HG03558 (cell line): ENCODE measurements at regions not wholly inside any gene's neighbourhood (a gene's known extent, or its start where the extent isn't known, plus 50 kb on each side); places are given as distances from the start of the nearest gene placed in this dataset.
A peak's percentile ranks its signal among the peaks of the same experiment; 100 is the strongest.

ENCODE experiments used
- ATAC-seq: cut with Tn5 transposase; IDR thresholded peaks from one replicate; pipeline ENCODE4 v1.9.1; 2021; ENCODE audit warnings: moderate number of reproducible peaks; ENCODE audit not compliant: unreplicated experiment; ENCODE audit errors: extremely low read depth

GRCh38 chrX:69031181-69031580 lies 134.1 kb downstream of the PJA1 start:
- ATAC-seq: no peak

- ATAC-seq: no peak
Observed at GRCh38 chrX:69029771-69030170, 135.5 kb downstream of the PJA1 start.

- no peak for ATAC-seq
Observed at GRCh38 chrX:69028761-69029120, 136.5 kb downstream of the PJA1 start.

GRCh38 chrX:69028006-69028760 lies 137.1 kb downstream of the PJA1 start:
- ATAC-seq: peak; percentile 72

GRCh38 chrX:69027181-69028005 lies 137.9 kb downstream of the PJA1 start:
- ATAC-seq: no peak

- ATAC-seq: no peak
Observed at GRCh38 chrX:69025802-69026301, 139.4 kb downstream of the PJA1 start.

GRCh38 chrX:69024931-69025330 lies 140.3 kb downstream of the PJA1 start:
- no peak for ATAC-seq

- no peak for ATAC-seq
Observed at GRCh38 chrX:69024161-69024736, 141.0 kb downstream of the PJA1 start.

GRCh38 chrX:69022430-69022829 lies 142.8 kb downstream of the PJA1 start:
- ATAC-seq: no peak

- no peak for ATAC-seq
Observed at GRCh38 chrX:69021141-69021960, 143.9 kb downstream of the PJA1 start.

- no peak for ATAC-seq
Observed at GRCh38 chrX:69020316-69020715, 144.9 kb downstream of the PJA1 start.

- ATAC-seq: no peak
Observed at GRCh38 chrX:69019073-69019890, 146.0 kb downstream of the PJA1 start.

- no peak for ATAC-seq
Observed at GRCh38 chrX:69018416-69019072, 146.7 kb downstream of the PJA1 start.

- ATAC-seq: no peak
Observed at GRCh38 chrX:69016293-69016941, 148.8 kb downstream of the PJA1 start.

GRCh38 chrX:69015564-69016292 lies 149.5 kb downstream of the PJA1 start:
- no peak for ATAC-seq

- ATAC-seq: no peak
Observed at GRCh38 chrX:69015156-69015555, 150.1 kb downstream of the PJA1 start.

GRCh38 chrX:69014200-69014599 lies 151.1 kb downstream of the PJA1 start:
- ATAC-seq: no peak

GRCh38 chrX:69010339-69010738 lies 154.9 kb downstream of the PJA1 start:
- ATAC-seq: no peak
